Activated CD8-positive, alpha-beta memory T cell treated with anti-CD3 and anti-CD28 coated beads, Interleukin-2, amount 50 U/mL, for 1 hour (primary cell): ENCODE measurements at regions not wholly inside any gene's neighbourhood (a gene's known extent, or its start where the extent isn't known, plus 50 kb on each side); places are given as distances from the start of the nearest gene placed in this dataset.
"Not testable (repeated sequence)": the region's sequence is repeated elsewhere in the genome, so short reads cannot be mapped to it uniquely, and the experiment has no call there.

Experiments used
- DNase-seq: peaks from one replicate; pipeline ENCODE4 v3.0.0-alpha.2; 2020; ENCODE audit errors: extremely low read depth

GRCh38 chr5:1667648-1668140 is 131.9 kb downstream of the MRPL36 start:
- DNase-seq: no peak

- no peak for DNase-seq
These were observed 132.6 kb downstream of the MRPL36 start for GRCh38 chr5:1666812-1667588.

- no peak for DNase-seq
These were observed 133.4 kb downstream of the MRPL36 start for GRCh38 chr5:1666221-1666620.

GRCh38 chr5:1665803-1666202 is 133.8 kb downstream of the MRPL36 start:
- DNase-seq: no peak

GRCh38 chr5:1665231-1665630 is 134.4 kb downstream of the MRPL36 start:
- no peak for DNase-seq

GRCh38 chr5:1663186-1663585 is 136.5 kb downstream of the MRPL36 start:
- no peak for DNase-seq

- DNase-seq: no peak
These were observed 137.0 kb downstream of the MRPL36 start for GRCh38 chr5:1662559-1663085.

GRCh38 chr5:1661831-1662558 is 137.6 kb downstream of the MRPL36 start:
- no peak for DNase-seq

- DNase-seq: no peak
These were observed 137.6 kb upstream of the LPCAT1 start for GRCh38 chr5:1661311-1661710.

- no peak for DNase-seq
These were observed 136.8 kb upstream of the LPCAT1 start for GRCh38 chr5:1660511-1660910.

GRCh38 chr5:1660001-1660400 is 136.2 kb upstream of the LPCAT1 start:
- no peak for DNase-seq

- DNase-seq: no peak
These were observed 135.6 kb upstream of the LPCAT1 start for GRCh38 chr5:1659100-1659981.

- no peak for DNase-seq
These were observed 134.9 kb upstream of the LPCAT1 start for GRCh38 chr5:1658665-1659064.

GRCh38 chr5:1657161-1657741 is 133.5 kb upstream of the LPCAT1 start:
- DNase-seq: no peak

- no peak for DNase-seq
These were observed 132.7 kb upstream of the LPCAT1 start for GRCh38 chr5:1656271-1656975.

- DNase-seq: no peak
These were observed 131.9 kb upstream of the LPCAT1 start for GRCh38 chr5:1655496-1656270.

- DNase-seq: no peak
These were observed 131.2 kb upstream of the LPCAT1 start for GRCh38 chr5:1654786-1655495.

GRCh38 chr5:1653698-1654651 is 130.2 kb upstream of the LPCAT1 start:
- DNase-seq: not testable (repeated sequence)
